ENCODE measurements at regions not wholly inside any gene's neighbourhood (a gene's known extent, or its start where the extent isn't known, plus 50 kb on each side); places are given as distances from the start of the nearest gene placed in this dataset.

DNA sequence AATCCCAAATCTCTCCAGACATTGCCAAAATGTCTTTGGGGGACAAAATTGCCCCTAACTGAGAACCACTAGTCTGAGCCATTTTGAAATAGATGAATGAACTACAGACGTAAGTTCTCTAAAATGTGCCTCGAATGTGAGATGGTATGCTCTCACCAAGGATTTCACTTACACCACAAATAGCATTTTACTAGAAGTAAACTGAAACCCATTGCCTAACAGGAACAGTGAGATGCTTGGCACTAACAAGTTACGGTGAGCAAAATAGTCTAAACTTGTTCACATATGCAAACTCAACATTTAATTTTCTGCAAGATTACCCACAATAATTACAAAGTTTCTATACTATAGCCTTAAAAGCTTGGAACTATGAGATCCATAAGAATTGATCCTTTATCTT lies 343.6 kb upstream of the ESRRG start:
- TF ChIP-seq POLR2A (IDR thresholded peaks at IDR 0.05; ENCODE audit: low read length) (no peak), GATA1 (IDR thresholded peaks at IDR 0.05; ENCODE audit: low read depth, low read length) (no peak)
